Lower leg skin (tissue), 4 donors: ENCODE measurements at regions not wholly inside any gene's neighbourhood (a gene's known extent, or its start where the extent isn't known, plus 50 kb on each side); places are given as distances from the start of the nearest gene placed in this dataset.

Source experiments
- DNase-seq, 2 donors: peaks; one replicate each; pipeline ENCODE4 v3.0.0-alpha.2; 2019; ENCODE audit warnings: low spot score in 2 of 2
- H3K4me3 ChIP-seq: fragments of 200-600 bp; sonication (generic); 2 replicates; pipeline ENCODE4 v1.5.1; 2017; ENCODE audit warnings: mild to moderate bottlenecking, low read depth; ENCODE audit not compliant: poor library complexity, severe bottlenecking
- CTCF ChIP-seq, 3 donors: fragments of 450-650 bp; IDR thresholded peaks; one replicate each; pipeline ENCODE4 v1.5.1; 2016; ENCODE audit warnings: antibody characterized with exemption in 3 of 3, mild to moderate bottlenecking in 3 of 3, moderate library complexity in 2 of 3
- POLR2A ChIP-seq, 2 donors: fragments of 450-650 bp; IDR thresholded peaks; one replicate each; pipeline ENCODE4 v1.6.1; 2016 to 2017; ENCODE audit warnings: antibody characterized with exemption in 2 of 2, mild to moderate bottlenecking in 1 of 2, moderate library complexity in 1 of 2
- WGBS, 2 donors: methylation state at CpG; one replicate each; pipeline ENCODE4 v1.1.5; 2018; 5-methylcytosine and 5-hydroxymethylcytosine counted together
- intact Hi-C: fragments of 100-400 bp; cut with DNase I; formaldehyde crosslinking; loops from one replicate; pipeline ENCODE4 v1.15.0; 2023; ENCODE audit warnings: low total_unique reads

DNA sequence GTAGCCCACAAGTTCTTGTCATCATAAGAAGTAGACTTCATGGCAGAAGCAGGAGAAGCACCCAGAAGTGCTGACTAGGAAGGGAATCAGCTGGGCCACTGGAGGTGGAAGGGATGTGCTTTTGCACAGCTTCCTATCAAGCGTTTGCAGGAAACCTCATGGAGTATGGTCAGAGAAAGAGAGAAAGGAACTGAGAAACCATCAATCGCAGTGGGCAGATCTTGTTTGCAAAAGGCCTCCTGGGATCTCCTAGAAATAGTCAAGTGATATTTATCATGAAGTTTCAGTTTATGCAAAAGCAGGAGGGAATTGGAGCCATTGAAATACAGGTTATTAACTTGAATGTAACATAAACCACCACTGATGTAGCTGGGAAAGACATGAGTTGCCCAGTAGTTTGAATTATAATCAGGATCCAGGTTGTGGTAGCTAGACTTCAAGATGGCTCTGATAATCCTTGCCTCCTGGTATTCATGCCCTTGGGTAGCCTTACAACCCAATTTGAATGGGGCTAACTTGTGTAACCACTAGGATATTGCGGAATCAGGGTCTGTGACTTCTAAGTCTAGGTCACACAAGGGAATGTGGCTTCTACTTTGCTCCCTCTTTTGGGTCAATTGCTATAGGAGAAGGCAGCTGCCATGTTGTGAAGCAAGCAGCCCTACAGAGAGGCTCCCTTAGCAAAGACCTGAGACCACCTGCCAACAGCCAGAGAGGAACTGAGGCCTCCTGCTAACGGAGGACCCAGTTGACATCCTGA, 69.8 kb upstream of the TCF4 start:
- intact Hi-C loops = no loop called here
- H3K4me3 ChIP-seq = no peak overlapping the region
- 82% methylated on average over 4 of the region's 4 CpGs for WGBS, 2 donors
- no peak for DNase-seq
- TF ChIP-seq POLR2A (IDR thresholded peaks at IDR 0.05) = no peak
- TF ChIP-seq CTCF (IDR thresholded peaks at IDR 0.05) = no peak

- H3K4me3 ChIP-seq = no peak overlapping the region
- no peak for DNase-seq
- TF ChIP-seq POLR2A (IDR thresholded peaks at IDR 0.05) (no peak), CTCF (IDR thresholded peaks at IDR 0.05) (no peak)
- intact Hi-C loops = no loop called here
Observed at GRCh38 chr18:55654986-55655385, 67.0 kb upstream of the TCF4 start.

GRCh38 chr18:55651236-55651635, 63.2 kb upstream of the TCF4 start:
- intact Hi-C loops = no loop called here
- TF ChIP-seq POLR2A (IDR thresholded peaks at IDR 0.05) (no peak), CTCF (IDR thresholded peaks at IDR 0.05) (no peak)
- 60 to 81% methylated on average over 1 of the region's 1 CpG for WGBS, 2 donors
- DNase-seq = no peak
- H3K4me3 ChIP-seq = no peak overlapping the region

- 52% methylated on average over 4 of the region's 4 CpGs for WGBS, 2 donors
- no peak for DNase-seq
- no peak overlapping the region for H3K4me3 ChIP-seq
- TF ChIP-seq POLR2A (IDR thresholded peaks at IDR 0.05) (no peak), CTCF (IDR thresholded peaks at IDR 0.05) (no peak)
- intact Hi-C loops = no loop called here
Observed at GRCh38 chr18:55650363-55650870, 62.4 kb upstream of the TCF4 start.

GRCh38 chr18:55647331-55647730, 59.3 kb upstream of the TCF4 start:
- DNase-seq = no peak
- intact Hi-C loops = no loop called here
- H3K4me3 ChIP-seq = no peak overlapping the region
- no peak for TF ChIP-seq POLR2A (IDR thresholded peaks at IDR 0.05)
- WGBS, 2 donors = 61 to 68% methylated on average over 4 of the region's 4 CpGs

GRCh38 chr18:55642191-55642590, 54.2 kb upstream of the TCF4 start:
- DNase-seq = no peak
- TF ChIP-seq POLR2A (IDR thresholded peaks at IDR 0.05) (no peak), CTCF (IDR thresholded peaks at IDR 0.05) (no peak)
- no peak overlapping the region for H3K4me3 ChIP-seq
- 44 to 46% methylated on average over 2 of the region's 2 CpGs for whole genome bisulfite sequencing, 2 donors
- intact Hi-C loops = no loop called here
